HG03469 (cell line): ENCODE measurements at regions not wholly inside any gene's neighbourhood (a gene's known extent, or its start where the extent isn't known, plus 50 kb on each side); places are given as distances from the start of the nearest gene placed in this dataset.

Experiments
- ATAC-seq: cut with Tn5 transposase; IDR thresholded peaks from one replicate; pipeline ENCODE4 v1.9.1; 2021; ENCODE audit warnings: mild to moderate bottlenecking, moderate library complexity, moderate number of reproducible peaks; ENCODE audit not compliant: unreplicated experiment

GRCh38 chr1:38721816-38722215 is 137.8 kb downstream of the RRAGC start:
- no peak for ATAC-seq

GRCh38 chr1:38719880-38720279 is 139.7 kb downstream of the RRAGC start:
- ATAC-seq, result no peak

GRCh38 chr1:38718031-38718430 is 141.5 kb downstream of the RRAGC start:
- no peak for ATAC-seq

GRCh38 chr1:38716229-38716628 is 143.3 kb downstream of the RRAGC start:
- ATAC-seq, result no peak

- no peak for ATAC-seq
These were observed 144.2 kb downstream of the RRAGC start for GRCh38 chr1:38715415-38715814.

GRCh38 chr1:38712046-38712445 is 147.5 kb downstream of the RRAGC start:
- ATAC-seq, result no peak

GRCh38 chr1:38708701-38709258 is 150.8 kb downstream of the RRAGC start:
- ATAC-seq, result no peak

GRCh38 chr1:38701088-38701487 is 158.5 kb downstream of the RRAGC start:
- no peak for ATAC-seq

- ATAC-seq, result no peak
These were observed 159.5 kb downstream of the RRAGC start for GRCh38 chr1:38700077-38700470.

- ATAC-seq, result no peak
These were observed 160.1 kb downstream of the RRAGC start for GRCh38 chr1:38699330-38700076.

- ATAC-seq, result no peak
These were observed 162.2 kb downstream of the RRAGC start for GRCh38 chr1:38697387-38697786.

- no peak for ATAC-seq
These were observed 163.2 kb downstream of the RRAGC start for GRCh38 chr1:38696371-38696770.

- ATAC-seq, result no peak
These were observed 165.8 kb downstream of the RRAGC start for GRCh38 chr1:38693759-38694158.

GRCh38 chr1:38693031-38693430 is 166.5 kb downstream of the RRAGC start:
- no peak for ATAC-seq

GRCh38 chr1:38690790-38691449 is 168.7 kb downstream of the RRAGC start:
- no peak for ATAC-seq

GRCh38 chr1:38686927-38687255 is 172.7 kb downstream of the RRAGC start:
- ATAC-seq, result no peak

GRCh38 chr1:38686167-38686926 is 173.2 kb downstream of the RRAGC start:
- ATAC-seq, result no peak

- no peak for ATAC-seq
These were observed 174.2 kb downstream of the RRAGC start for GRCh38 chr1:38685388-38685787.

GRCh38 chr1:38680801-38681510 is 178.6 kb downstream of the RRAGC start:
- no peak for ATAC-seq

GRCh38 chr1:38677756-38678155 is 181.8 kb downstream of the RRAGC start:
- no peak for ATAC-seq

GRCh38 chr1:38677311-38677710 is 182.3 kb downstream of the RRAGC start:
- ATAC-seq, result no peak
